ENCODE measurements at regions not wholly inside any gene's neighbourhood (a gene's known extent, or its start where the extent isn't known, plus 50 kb on each side); places are given as distances from the start of the nearest gene placed in this dataset.

DNA sequence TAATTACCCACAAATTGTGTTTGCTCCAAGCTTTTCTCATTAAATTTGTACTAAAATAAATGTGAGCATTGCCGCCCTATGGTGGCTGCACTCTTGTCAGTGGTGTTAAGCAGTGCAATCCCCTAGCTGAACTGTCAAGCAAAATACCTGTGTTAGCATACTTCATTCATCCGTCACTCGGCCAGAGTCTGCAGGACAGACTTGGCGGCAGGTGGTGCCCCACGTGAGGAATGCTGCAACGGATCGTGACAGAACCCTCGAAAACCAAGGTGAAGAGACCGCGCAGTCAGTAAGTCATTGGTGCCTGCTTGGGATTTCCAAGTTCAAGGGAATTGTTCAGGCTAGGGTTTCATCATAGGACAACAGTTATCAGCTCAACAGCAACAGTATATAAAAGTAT, 1592.1 kb upstream of the TENM4 start:
- TF ChIP-seq, protein P1, sequence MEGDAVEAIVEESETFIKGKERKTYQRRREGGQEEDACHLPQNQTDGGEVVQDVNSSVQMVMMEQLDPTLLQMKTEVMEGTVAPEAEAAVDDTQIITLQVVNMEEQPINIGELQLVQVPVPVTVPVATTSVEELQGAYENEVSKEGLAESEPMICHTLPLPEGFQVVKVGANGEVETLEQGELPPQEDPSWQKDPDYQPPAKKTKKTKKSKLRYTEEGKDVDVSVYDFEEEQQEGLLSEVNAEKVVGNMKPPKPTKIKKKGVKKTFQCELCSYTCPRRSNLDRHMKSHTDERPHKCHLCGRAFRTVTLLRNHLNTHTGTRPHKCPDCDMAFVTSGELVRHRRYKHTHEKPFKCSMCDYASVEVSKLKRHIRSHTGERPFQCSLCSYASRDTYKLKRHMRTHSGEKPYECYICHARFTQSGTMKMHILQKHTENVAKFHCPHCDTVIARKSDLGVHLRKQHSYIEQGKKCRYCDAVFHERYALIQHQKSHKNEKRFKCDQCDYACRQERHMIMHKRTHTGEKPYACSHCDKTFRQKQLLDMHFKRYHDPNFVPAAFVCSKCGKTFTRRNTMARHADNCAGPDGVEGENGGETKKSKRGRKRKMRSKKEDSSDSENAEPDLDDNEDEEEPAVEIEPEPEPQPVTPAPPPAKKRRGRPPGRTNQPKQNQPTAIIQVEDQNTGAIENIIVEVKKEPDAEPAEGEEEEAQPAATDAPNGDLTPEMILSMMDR (IDR thresholded peaks at IDR 0.05; ENCODE audit: low read length) = no peak
- TF ChIP-seq EZH2 (IDR thresholded peaks at IDR 0.05; ENCODE audit: borderline replicate concordance, low read length) = no peak

Data from OCI-LY1 (cell line).